Retinal pigment epithelial cell (primary cell): ENCODE measurements at regions not wholly inside any gene's neighbourhood (a gene's known extent, or its start where the extent isn't known, plus 50 kb on each side); places are given as distances from the start of the nearest gene placed in this dataset.

ENCODE experiments used
- DNase-seq: peaks from one replicate; pipeline ENCODE4 v3.0.0-alpha.2; 2010; ENCODE audit warnings: low read depth
- H3K4me3 ChIP-seq: 2 replicates; pipeline ENCODE4 v1.5.1; 2011; ENCODE audit warnings: mild to moderate bottlenecking, low read length, control low read depth, moderate library complexity
- CTCF ChIP-seq: conservative IDR thresholded peaks from 2 replicates; pipeline ENCODE4 v1.5.1; 2011; ENCODE audit warnings: low read depth, low read length, control low read depth, inconsistent platforms

GRCh38 chr4:138916763-138917162 lies 98.8 kb upstream of the NOCT start:
- no peak for TF ChIP-seq CTCF
- no peak for DNase-seq
- H3K4me3 ChIP-seq: no peak overlapping the region

- H3K4me3 ChIP-seq: no peak overlapping the region
- TF ChIP-seq CTCF: no peak
- no peak for DNase-seq
These were observed 99.8 kb upstream of the NOCT start for GRCh38 chr4:138915756-138916155.

GRCh38 chr4:138912704-138913340 lies 102.8 kb upstream of the NOCT start:
- no peak for DNase-seq
- TF ChIP-seq CTCF: no peak
- H3K4me3 ChIP-seq: no peak overlapping the region

GRCh38 chr4:138911909-138912703 lies 103.5 kb upstream of the NOCT start:
- no peak overlapping the region for H3K4me3 ChIP-seq
- TF ChIP-seq CTCF: no peak
- DNase-seq: no peak

- peak; percentile 95 for DNase-seq
- no peak for TF ChIP-seq CTCF
- no peak overlapping the region for H3K4me3 ChIP-seq
These were observed 104.7 kb upstream of the NOCT start for GRCh38 chr4:138910914-138911336.

- peak; percentile 75 for DNase-seq
- no peak for TF ChIP-seq CTCF
- H3K4me3 ChIP-seq: no peak overlapping the region
These were observed 105.2 kb upstream of the NOCT start for GRCh38 chr4:138910195-138910913.

- H3K4me3 ChIP-seq: no peak overlapping the region
- no peak for DNase-seq
- TF ChIP-seq CTCF: no peak
These were observed 106.0 kb upstream of the NOCT start for GRCh38 chr4:138909587-138909986.
